Mucosa of descending colon (tissue), 3 donors: ENCODE measurements at regions not wholly inside any gene's neighbourhood (a gene's known extent, or its start where the extent isn't known, plus 50 kb on each side); places are given as distances from the start of the nearest gene placed in this dataset.

Source experiments
- ATAC-seq: fragments of 200-7000 bp; cut with Tn5 transposase; one replicate; pipeline ENCODE4 v1.9.1; 2020; ENCODE audit warnings: mild to moderate bottlenecking, moderate library complexity
- DNase-seq, 3 donors: peaks; one replicate each; pipeline ENCODE4 v3.0.0-alpha.2; 2020
- H3K36me3 ChIP-seq: fragments of 200-600 bp; one replicate; pipeline ENCODE4 v1.8.0; 2021; ENCODE audit warnings: low read depth, mild to moderate bottlenecking
- H3K4me1 ChIP-seq: fragments of 200-600 bp; one replicate; pipeline ENCODE4 v1.8.0; 2021; ENCODE audit warnings: low read depth, mild to moderate bottlenecking
- H3K4me3 ChIP-seq: fragments of 200-600 bp; one replicate; pipeline ENCODE4 v1.8.0; 2021; ENCODE audit warnings: mild to moderate bottlenecking
- H3K9me3 ChIP-seq: fragments of 200-600 bp; one replicate; pipeline ENCODE4 v1.8.0; 2021; ENCODE audit warnings: mild to moderate bottlenecking
- CTCF ChIP-seq: fragments of 200-600 bp; IDR thresholded peaks from one replicate; pipeline ENCODE4 v1.8.0; 2022; ENCODE audit warnings: antibody characterized with exemption, mild to moderate bottlenecking
- intact Hi-C, 2 donors: fragments of 100-400 bp; cut with DNase I in 1 of 2; cut with micrococcal nuclease in 1 of 2; formaldehyde crosslinking; loops; one replicate each; pipeline versions ENCODE4 v1.11.0 to v1.11.1; 2022; cut with DNase I, micrococcal nuclease
- donor health status: DM: no; HTN: no; CAD: no; lungs with moderate emphysema.
- donor health status: DM: no; HTN: no; CAD: no.
- donor health status: DM: no; HTN: yes; CAD: no.

DNA sequence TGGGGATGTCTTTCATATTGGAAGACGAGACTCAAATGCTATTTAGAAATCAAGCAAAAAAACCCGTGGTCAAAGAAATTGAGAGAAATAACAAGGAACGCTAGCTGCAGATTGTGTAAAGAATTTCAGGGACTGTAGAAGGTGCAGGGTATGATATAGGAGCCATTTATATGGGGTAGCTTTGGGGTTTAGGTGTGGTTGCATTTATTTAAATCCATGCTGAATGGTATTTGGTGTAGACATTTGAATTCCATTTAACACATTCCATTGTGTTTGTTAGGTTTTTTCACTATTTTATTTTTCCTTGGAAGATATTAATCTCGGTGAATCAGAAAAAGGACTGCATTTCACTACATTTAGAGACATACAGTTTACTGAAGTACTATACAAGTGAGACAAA, 341.0 kb upstream of the GALNTL6 start:
- TF ChIP-seq CTCF = no peak
- no peaks in the 10 kb centered on the region for H3K9me3 ChIP-seq
- ATAC-seq = no peak
- no peaks in the 10 kb centered on the region for H3K36me3 ChIP-seq
- H3K4me1 ChIP-seq = no peaks in the 10 kb centered on the region
- no peak for DNase-seq
- intact Hi-C loops = no loop called here
- no peak overlapping the region for H3K4me3 ChIP-seq

DNA sequence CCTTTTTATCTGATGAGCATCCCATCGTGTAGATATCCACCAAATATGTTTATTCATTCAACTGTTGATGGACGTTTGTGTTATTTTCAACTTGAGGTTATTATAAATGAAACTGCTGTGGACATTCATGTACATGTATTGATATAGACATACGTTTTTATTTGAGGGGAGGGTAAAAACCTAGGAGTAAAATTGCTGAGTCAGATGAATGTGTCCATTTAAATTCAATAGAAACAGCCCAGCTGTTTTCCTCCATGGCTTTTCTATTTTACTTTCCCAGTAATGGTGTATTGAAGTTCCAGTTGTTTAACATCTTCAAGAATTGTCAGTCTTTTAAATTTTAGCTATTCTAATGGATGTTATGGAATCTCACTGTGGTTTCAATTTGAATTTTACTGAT, 348.7 kb upstream of the GALNTL6 start:
- intact Hi-C loops = no loop called here
- Histone ChIP-seq H3K36me3 (no peaks in the 10 kb centered on the region), H3K4me3 (no peak overlapping the region), H3K9me3 (no peaks in the 10 kb centered on the region), H3K4me1 (no peaks in the 10 kb centered on the region)
- DNase-seq (no peak), ATAC-seq (no peak)
- no peak for TF ChIP-seq CTCF

- no peak for TF ChIP-seq CTCF
- H3K9me3 ChIP-seq = peaks cover 7% of the 10 kb centered on the region
- no peaks in the 10 kb centered on the region for H3K36me3 ChIP-seq
- no peaks in the 10 kb centered on the region for H3K4me1 ChIP-seq
- H3K4me3 ChIP-seq = no peak overlapping the region
- no peak for ATAC-seq
- no peak for DNase-seq
- intact Hi-C loops = no loop called here
Observed at GRCh38 chr4:171461191-171461590, 352.0 kb upstream of the GALNTL6 start.

- no peak for TF ChIP-seq CTCF
- no peak for ATAC-seq
- no peak for DNase-seq
- Histone ChIP-seq H3K4me1 (no peaks in the 10 kb centered on the region), H3K4me3 (no peak overlapping the region), H3K36me3 (no peaks in the 10 kb centered on the region), H3K9me3 (no peaks in the 10 kb centered on the region)
- intact Hi-C loops = no loop called here
Observed at GRCh38 chr4:171448919-171449481, 364.2 kb upstream of the GALNTL6 start.

GRCh38 chr4:171448358-171448757, 364.8 kb upstream of the GALNTL6 start:
- ATAC-seq (no peak), DNase-seq (no peak)
- Histone ChIP-seq H3K4me1 (no peaks in the 10 kb centered on the region), H3K9me3 (no peaks in the 10 kb centered on the region), H3K36me3 (no peaks in the 10 kb centered on the region), H3K4me3 (no peak overlapping the region)
- TF ChIP-seq CTCF = no peak
- intact Hi-C loops = no loop called here
